ENCODE measurements at regions not wholly inside any gene's neighbourhood (a gene's known extent, or its start where the extent isn't known, plus 50 kb on each side); places are given as distances from the start of the nearest gene placed in this dataset.
A peak's percentile ranks its signal among the peaks of the same experiment; 100 is the strongest.

- no peak for TF ChIP-seq POLR2AphosphoS5 (IDR thresholded peaks at IDR 0.05)
- TF ChIP-seq EP300 (IDR thresholded peaks at IDR 0.05), result no peak
- TF ChIP-seq, protein P1, sequence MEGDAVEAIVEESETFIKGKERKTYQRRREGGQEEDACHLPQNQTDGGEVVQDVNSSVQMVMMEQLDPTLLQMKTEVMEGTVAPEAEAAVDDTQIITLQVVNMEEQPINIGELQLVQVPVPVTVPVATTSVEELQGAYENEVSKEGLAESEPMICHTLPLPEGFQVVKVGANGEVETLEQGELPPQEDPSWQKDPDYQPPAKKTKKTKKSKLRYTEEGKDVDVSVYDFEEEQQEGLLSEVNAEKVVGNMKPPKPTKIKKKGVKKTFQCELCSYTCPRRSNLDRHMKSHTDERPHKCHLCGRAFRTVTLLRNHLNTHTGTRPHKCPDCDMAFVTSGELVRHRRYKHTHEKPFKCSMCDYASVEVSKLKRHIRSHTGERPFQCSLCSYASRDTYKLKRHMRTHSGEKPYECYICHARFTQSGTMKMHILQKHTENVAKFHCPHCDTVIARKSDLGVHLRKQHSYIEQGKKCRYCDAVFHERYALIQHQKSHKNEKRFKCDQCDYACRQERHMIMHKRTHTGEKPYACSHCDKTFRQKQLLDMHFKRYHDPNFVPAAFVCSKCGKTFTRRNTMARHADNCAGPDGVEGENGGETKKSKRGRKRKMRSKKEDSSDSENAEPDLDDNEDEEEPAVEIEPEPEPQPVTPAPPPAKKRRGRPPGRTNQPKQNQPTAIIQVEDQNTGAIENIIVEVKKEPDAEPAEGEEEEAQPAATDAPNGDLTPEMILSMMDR (IDR thresholded peaks at IDR 0.05), result no peak
- TF ChIP-seq POLR2A (IDR thresholded peaks at IDR 0.05), result no peak
- H3K4me3 ChIP-seq, result no peak overlapping the region
- intact Hi-C loops (cut with DNase I), result no loop called here
- H3K4me1 ChIP-seq, result peaks cover 0 to 24% (median 16%) of the 10 kb centered on the region in 4 donors
- no peaks in the 10 kb centered on the region for H3K27me3 ChIP-seq
- H3K36me3 ChIP-seq, result no peaks in the 10 kb centered on the region
- peak overlapping the region in 2 of 4 donors; percentile 57 to 58 for H3K27ac ChIP-seq
- DNase-seq, result no peak
- peaks cover 0 to 6% (median under 1%) of the 10 kb centered on the region in 4 donors for H3K9me3 ChIP-seq
These were observed 538.6 kb upstream of the JARID2 start for GRCh38 chr6:14707276-14707675.

GRCh38 chr6:14707971-14708465 lies 537.9 kb upstream of the JARID2 start:
- 95 to 98% methylated on average over 2 of the region's 2 CpGs for WGBS, 2 donors
- intact Hi-C loops (cut with DNase I), result no loop called here
- no peak for DNase-seq
- Histone ChIP-seq H3K36me3 (no peaks in the 10 kb centered on the region), H3K27me3 (no peaks in the 10 kb centered on the region), H3K4me1 (peaks cover 0 to 24% (median 16%) of the 10 kb centered on the region in 4 donors), H3K4me3 (no peak overlapping the region), H3K9me3 (peaks cover 0 to 6% (median under 1%) of the 10 kb centered on the region in 4 donors), H3K27ac (no peak overlapping the region)
- no peak for TF ChIP-seq EP300 (IDR thresholded peaks at IDR 0.05)
- no peak for TF ChIP-seq POLR2AphosphoS5 (IDR thresholded peaks at IDR 0.05)
- TF ChIP-seq POLR2A (IDR thresholded peaks at IDR 0.05), result no peak
- TF ChIP-seq, protein P1 (IDR thresholded peaks at IDR 0.05), result no peak

- intact Hi-C loops (cut with DNase I), result no loop called here
- H3K27ac ChIP-seq, result no peak overlapping the region
- WGBS, 2 donors, result 92 to 97% methylated on average over 12 of the region's 12 CpGs
- TF ChIP-seq POLR2AphosphoS5 (IDR thresholded peaks at IDR 0.05), result no peak
- TF ChIP-seq POLR2A (IDR thresholded peaks at IDR 0.05), result no peak
- no peak for TF ChIP-seq EP300 (IDR thresholded peaks at IDR 0.05)
- TF ChIP-seq, protein P1 (IDR thresholded peaks at IDR 0.05), result no peak
- no peak overlapping the region for H3K4me3 ChIP-seq
- no peaks in the 10 kb centered on the region for H3K27me3 ChIP-seq
- peaks cover 0 to 24% (median 16%) of the 10 kb centered on the region in 4 donors for H3K4me1 ChIP-seq
- H3K36me3 ChIP-seq, result no peaks in the 10 kb centered on the region
- no peak for DNase-seq
- peaks cover 0 to 6% (median under 1%) of the 10 kb centered on the region in 4 donors for H3K9me3 ChIP-seq
These were observed 536.7 kb upstream of the JARID2 start for GRCh38 chr6:14709066-14709670.

DNA sequence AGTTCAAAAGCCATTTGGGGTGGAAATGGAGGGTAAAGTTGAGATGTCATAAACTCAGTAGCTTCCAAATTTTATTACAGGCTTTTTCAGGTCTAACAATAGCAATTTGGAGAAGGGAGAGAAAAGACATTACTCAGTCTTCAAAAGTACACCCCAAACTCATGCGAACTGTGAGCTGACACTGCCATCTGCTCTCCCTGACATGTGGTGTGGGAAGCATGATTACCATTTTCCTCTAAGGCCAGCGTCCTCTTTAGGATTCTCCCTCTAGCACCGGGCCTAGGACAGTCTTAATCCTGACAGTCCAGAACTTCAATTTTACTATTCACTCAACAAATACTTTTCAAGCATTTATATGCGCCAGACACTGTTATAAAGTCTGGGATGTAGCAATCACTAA lies 536.0 kb upstream of the JARID2 start:
- Histone ChIP-seq H3K27me3 (no peaks in the 10 kb centered on the region), H3K36me3 (no peaks in the 10 kb centered on the region), H3K9me3 (peaks cover 0 to 6% (median under 1%) of the 10 kb centered on the region in 4 donors), H3K4me3 (no peak overlapping the region), H3K27ac (no peak overlapping the region), H3K4me1 (peaks cover 0 to 24% (median 16%) of the 10 kb centered on the region in 4 donors)
- TF ChIP-seq POLR2A (IDR thresholded peaks at IDR 0.05), result no peak
- TF ChIP-seq, protein P1 (IDR thresholded peaks at IDR 0.05), result no peak
- no peak for TF ChIP-seq POLR2AphosphoS5 (IDR thresholded peaks at IDR 0.05)
- TF ChIP-seq EP300 (IDR thresholded peaks at IDR 0.05), result no peak
- intact Hi-C loops (cut with DNase I), result no loop called here
- DNase-seq, result no peak
- WGBS, 2 donors, result 54 to 95% methylated on average over 4 of the region's 4 CpGs

All from sigmoid colon (tissue), 6 donors.